Spleen (tissue), 7 donors: ENCODE measurements at regions not wholly inside any gene's neighbourhood (a gene's known extent, or its start where the extent isn't known, plus 50 kb on each side); places are given as distances from the start of the nearest gene placed in this dataset.

Experiments
- POLR2AphosphoS5 ChIP-seq, 3 donors: sonication (generic); formaldehyde crosslinking; IDR thresholded peaks; one replicate each; pipeline ENCODE4 v1.5.1; 2017; ENCODE audit warnings: antibody characterized with exemption in 3 of 3
- TF ChIP-seq, protein P1 (sequence below), 11 experiments: fragments of 200-600 bp in 7 of 11; fragments of 450-650 bp in 4 of 11; sonication (generic) in 4 of 11; IDR thresholded peaks in 8 of 11; conservative IDR thresholded peaks in 3 of 11; 1 replicate in 7 of 11; 2 replicates in 4 of 11; pipeline versions ENCODE4 v1.4.0 to v1.8.0; 2016 to 2021; ENCODE audit warnings: antibody characterized with exemption in 11 of 11, inconsistent platforms in 4 of 11, mild to moderate bottlenecking in 1 of 11
- donor health status: DM: no; HTN: no; CAD: no; lungs with moderate emphysema.
- donor health status: DM: no; HTN: no; CAD: no.
- donor health status: DM: no; HTN: no; CAD: no.

DNA sequence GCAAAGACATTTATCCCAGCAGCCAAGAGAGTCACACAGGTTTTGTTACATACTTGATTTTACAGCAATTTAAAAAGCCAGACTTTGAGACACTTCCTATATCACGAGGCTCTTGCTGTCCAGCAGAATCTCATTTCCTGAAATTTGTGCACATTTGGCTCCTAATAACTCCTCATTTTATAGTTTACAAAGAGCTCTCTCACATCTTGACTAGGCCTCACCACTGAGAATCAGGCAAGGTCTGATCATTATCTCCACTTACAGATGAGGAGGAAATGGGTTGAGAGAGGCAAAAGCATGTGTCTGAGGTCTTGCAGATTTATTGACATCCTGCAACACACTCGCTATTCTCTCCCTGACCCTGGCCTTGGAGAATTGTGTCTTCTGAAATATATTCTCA lies 426.8 kb downstream of the MAFB start:
- TF ChIP-seq, protein P1, sequence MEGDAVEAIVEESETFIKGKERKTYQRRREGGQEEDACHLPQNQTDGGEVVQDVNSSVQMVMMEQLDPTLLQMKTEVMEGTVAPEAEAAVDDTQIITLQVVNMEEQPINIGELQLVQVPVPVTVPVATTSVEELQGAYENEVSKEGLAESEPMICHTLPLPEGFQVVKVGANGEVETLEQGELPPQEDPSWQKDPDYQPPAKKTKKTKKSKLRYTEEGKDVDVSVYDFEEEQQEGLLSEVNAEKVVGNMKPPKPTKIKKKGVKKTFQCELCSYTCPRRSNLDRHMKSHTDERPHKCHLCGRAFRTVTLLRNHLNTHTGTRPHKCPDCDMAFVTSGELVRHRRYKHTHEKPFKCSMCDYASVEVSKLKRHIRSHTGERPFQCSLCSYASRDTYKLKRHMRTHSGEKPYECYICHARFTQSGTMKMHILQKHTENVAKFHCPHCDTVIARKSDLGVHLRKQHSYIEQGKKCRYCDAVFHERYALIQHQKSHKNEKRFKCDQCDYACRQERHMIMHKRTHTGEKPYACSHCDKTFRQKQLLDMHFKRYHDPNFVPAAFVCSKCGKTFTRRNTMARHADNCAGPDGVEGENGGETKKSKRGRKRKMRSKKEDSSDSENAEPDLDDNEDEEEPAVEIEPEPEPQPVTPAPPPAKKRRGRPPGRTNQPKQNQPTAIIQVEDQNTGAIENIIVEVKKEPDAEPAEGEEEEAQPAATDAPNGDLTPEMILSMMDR (IDR thresholded peaks at IDR 0.05 in 8 of 11, conservative IDR thresholded peaks at IDR 0.05 in 3 of 11) = no peak
- TF ChIP-seq POLR2AphosphoS5 (IDR thresholded peaks at IDR 0.05) = no peak
